ENCODE measurements at regions not wholly inside any gene's neighbourhood (a gene's known extent, or its start where the extent isn't known, plus 50 kb on each side); places are given as distances from the start of the nearest gene placed in this dataset.
"Not testable (repeated sequence)": the region's sequence is repeated elsewhere in the genome, so short reads cannot be mapped to it uniquely, and the experiment has no call there.

- no peak for DNase-seq
Observed at GRCh38 chr9:28378231-28378630, 805.0 kb upstream of the C9orf72 start.

- DNase-seq, result no peak
Observed at GRCh38 chr9:28379082-28379481, 805.8 kb upstream of the C9orf72 start.

GRCh38 chr9:28389411-28389810, 816.1 kb upstream of the C9orf72 start:
- no peak for DNase-seq

- DNase-seq, result no peak
Observed at GRCh38 chr9:28394774-28395173, 821.5 kb upstream of the C9orf72 start.

- no peak for DNase-seq
Observed at GRCh38 chr9:28396058-28396457, 822.8 kb upstream of the C9orf72 start.

- no peak for DNase-seq
Observed at GRCh38 chr9:28407351-28407750, 834.1 kb upstream of the C9orf72 start.

- DNase-seq, result no peak
Observed at GRCh38 chr9:28409919-28410318, 836.6 kb upstream of the C9orf72 start.

- DNase-seq, result no peak
Observed at GRCh38 chr9:28410411-28410810, 837.1 kb upstream of the C9orf72 start.

- DNase-seq, result no peak
Observed at GRCh38 chr9:28413471-28413870, 840.2 kb upstream of the C9orf72 start.

- DNase-seq, result no peak
Observed at GRCh38 chr9:28423255-28423654, 850.0 kb upstream of the C9orf72 start.

- no peak for DNase-seq
Observed at GRCh38 chr9:28435456-28435855, 862.2 kb upstream of the C9orf72 start.

GRCh38 chr9:28439688-28440087, 866.4 kb upstream of the C9orf72 start:
- no peak for DNase-seq

- no peak for DNase-seq
Observed at GRCh38 chr9:28443461-28443860, 870.2 kb upstream of the C9orf72 start.

GRCh38 chr9:28444637-28445036, 871.4 kb upstream of the C9orf72 start:
- no peak for DNase-seq

- no peak for DNase-seq
Observed at GRCh38 chr9:28445211-28445610, 871.9 kb upstream of the C9orf72 start.

- DNase-seq, result no peak
Observed at GRCh38 chr9:28453918-28454317, 880.6 kb upstream of the C9orf72 start.

- DNase-seq, result no peak
Observed at GRCh38 chr9:28456861-28457260, 883.6 kb upstream of the C9orf72 start.

GRCh38 chr9:28464481-28465216, 891.4 kb upstream of the C9orf72 start:
- no peak for DNase-seq

- no peak for DNase-seq
Observed at GRCh38 chr9:28471261-28471660, 898.0 kb upstream of the C9orf72 start.

GRCh38 chr9:28487561-28487960, 914.3 kb upstream of the C9orf72 start:
- no peak for DNase-seq

- DNase-seq, result no peak
Observed at GRCh38 chr9:28491121-28491520, 917.8 kb upstream of the C9orf72 start.

- not testable (repeated sequence) for DNase-seq
Observed at GRCh38 chr9:28498168-28498567, 924.9 kb upstream of the C9orf72 start.

GRCh38 chr9:28502189-28502588, 928.9 kb upstream of the C9orf72 start:
- no peak for DNase-seq

- no peak for DNase-seq
Observed at GRCh38 chr9:28502741-28503140, 929.5 kb upstream of the C9orf72 start.

- DNase-seq, result no peak
Observed at GRCh38 chr9:28503573-28503972, 930.3 kb upstream of the C9orf72 start.

Data from 8988T (cell line).